WTC11 (cell line): ENCODE measurements at regions not wholly inside any gene's neighbourhood (a gene's known extent, or its start where the extent isn't known, plus 50 kb on each side); places are given as distances from the start of the nearest gene placed in this dataset.

Source experiments
- ATAC-seq: fragments of 200-7000 bp; cut with Tn5 transposase; 2 replicates; pipeline ENCODE4 v1.10.0; 2021; ENCODE audit warnings: mild to moderate bottlenecking, moderate library complexity
- CTCF ChIA-PET: fragments of 300-600 bp; sonication (Branson Sonifier 250); formaldehyde crosslinking; loops from one replicate; lab custom pipeline; 2021; ENCODE audit warnings: antibody characterized with exemption; lab: Charles Lee
- POLR2A ChIA-PET: fragments of 350-600 bp; sonication (Branson Sonifier 250); formaldehyde crosslinking; loops from one replicate; lab custom pipeline; 2021; ENCODE audit warnings: antibody characterized with exemption; lab: Charles Lee
- DNase-seq: peaks from one replicate; pipeline ENCODE4 v3.0.0; 2021; ENCODE audit warnings: low spot score
- H3K27ac Mint-ChIP-seq: 2 replicates; pipeline ENCODE4 v1.8.0; 2021; ENCODE audit warnings: mixed read lengths
- H3K27me3 Mint-ChIP-seq: 2 replicates; pipeline ENCODE4 v1.8.0; 2021; ENCODE audit warnings: low read depth, mild to moderate bottlenecking, moderate library complexity, mixed read lengths
- H3K36me3 Mint-ChIP-seq: 2 replicates; pipeline ENCODE4 v1.8.0; 2021; ENCODE audit warnings: mixed read lengths
- H3K4me1 Mint-ChIP-seq: 2 replicates; pipeline ENCODE4 v1.8.0; 2022; ENCODE audit warnings: mixed read lengths
- H3K4me3 Mint-ChIP-seq: 2 replicates; pipeline ENCODE4 v1.8.0; 2021; ENCODE audit warnings: mild to moderate bottlenecking, moderate library complexity, mixed read lengths
- H3K9me3 Mint-ChIP-seq: 2 replicates; pipeline ENCODE4 v1.8.0; 2021; ENCODE audit warnings: mixed read lengths
- FOXP1 ChIP-seq: sonication (generic); formaldehyde crosslinking; IDR thresholded peaks from 2 replicates; pipeline ENCODE4 v1.8.0; 2022; ENCODE audit warnings: missing genetic modification reagents, mild to moderate bottlenecking, moderate library complexity, borderline replicate concordance
- GRHL2 ChIP-seq: fragments of 250-450 bp; sonication (Bioruptor Pico); IDR thresholded peaks from 2 replicates; pipeline ENCODE4 v1.8.0; 2022; ENCODE audit warnings: mild to moderate bottlenecking, moderate library complexity; ENCODE audit not compliant: insufficient replicate concordance, severe bottlenecking
- GTF2I ChIP-seq: fragments of 250-450 bp; sonication (Bioruptor Pico); conservative IDR thresholded peaks from 2 replicates; pipeline ENCODE4 v1.4.0; 2021; ENCODE audit warnings: mild to moderate bottlenecking
- NFE2L1 ChIP-seq: sonication (generic); formaldehyde crosslinking; IDR thresholded peaks from 2 replicates; pipeline ENCODE4 v1.8.1; 2023; ENCODE audit warnings: missing genetic modification reagents
- NFYB ChIP-seq: sonication (generic); formaldehyde crosslinking; conservative IDR thresholded peaks from 2 replicates; pipeline ENCODE4 v1.8.0; 2022; ENCODE audit warnings: low read depth, missing genetic modification reagents
- SMAD4 ChIP-seq: sonication (generic); formaldehyde crosslinking; IDR thresholded peaks from 2 replicates; pipeline ENCODE4 v1.8.0; 2022; ENCODE audit warnings: mild to moderate bottlenecking, missing genetic modification reagents
- SOX15 ChIP-seq: fragments of 250-450 bp; sonication (Bioruptor Pico); IDR thresholded peaks from 2 replicates; pipeline ENCODE4 v1.9.0; 2021; ENCODE audit warnings: mild to moderate bottlenecking
- ZNF396 ChIP-seq: fragments of 250-450 bp; sonication (Bioruptor Pico); IDR thresholded peaks from 2 replicates; pipeline ENCODE4 v1.8.0; 2021; ENCODE audit warnings: mild to moderate bottlenecking, moderate library complexity, borderline replicate concordance
- ZNF671 ChIP-seq: fragments of 250-450 bp; sonication (Bioruptor Pico); IDR thresholded peaks from 2 replicates; pipeline ENCODE4 v1.8.0; 2021; ENCODE audit warnings: mild to moderate bottlenecking
- TF ChIP-seq, protein P1 (sequence below): fragments of 250-450 bp; sonication (Bioruptor Pico); conservative IDR thresholded peaks from 2 replicates; pipeline ENCODE4 v1.9.0; 2021; ENCODE audit warnings: mild to moderate bottlenecking
- TF ChIP-seq, protein P2 (sequence below): sonication (generic); formaldehyde crosslinking; IDR thresholded peaks from 2 replicates; pipeline ENCODE4 v1.8.1; 2023; ENCODE audit warnings: mild to moderate bottlenecking, missing genetic modification reagents
- TF ChIP-seq, protein P3 (sequence below): sonication (generic); formaldehyde crosslinking; IDR thresholded peaks from 2 replicates; pipeline ENCODE4 v1.8.1; 2023; ENCODE audit warnings: mild to moderate bottlenecking, missing genetic modification reagents, moderate library complexity
- TF ChIP-seq, protein P4 (sequence below): fragments of 250-450 bp; sonication (Bioruptor Pico); IDR thresholded peaks from 2 replicates; pipeline ENCODE4 v1.8.0; 2021; ENCODE audit warnings: mild to moderate bottlenecking
- TF ChIP-seq, protein P5 (sequence below): sonication (generic); formaldehyde crosslinking; IDR thresholded peaks from 2 replicates; pipeline ENCODE4 v1.8.1; 2022; ENCODE audit warnings: low read depth, missing genetic modification reagents, borderline replicate concordance
- TF ChIP-seq, protein P6 (sequence below): sonication (generic); formaldehyde crosslinking; IDR thresholded peaks from 2 replicates; pipeline ENCODE4 v1.8.1; 2022; ENCODE audit warnings: mild to moderate bottlenecking, missing genetic modification reagents, moderate library complexity, borderline replicate concordance
- TF ChIP-seq, protein P7 (sequence below): fragments of 250-450 bp; sonication (Bioruptor Pico); IDR thresholded peaks from 2 replicates; pipeline ENCODE4 v2.1.2; 2022; ENCODE audit warnings: mild to moderate bottlenecking, moderate library complexity
- TF ChIP-seq, protein P8 (sequence below): fragments of 250-450 bp; sonication (Bioruptor Pico); IDR thresholded peaks from 2 replicates; pipeline ENCODE4 v1.9.0; 2021; ENCODE audit warnings: mild to moderate bottlenecking
- TF ChIP-seq, protein P9 (sequence below): fragments of 250-450 bp; sonication (Bioruptor Pico); IDR thresholded peaks from 2 replicates; pipeline ENCODE4 v1.9.0; 2021; ENCODE audit warnings: mild to moderate bottlenecking, borderline replicate concordance

DNA sequence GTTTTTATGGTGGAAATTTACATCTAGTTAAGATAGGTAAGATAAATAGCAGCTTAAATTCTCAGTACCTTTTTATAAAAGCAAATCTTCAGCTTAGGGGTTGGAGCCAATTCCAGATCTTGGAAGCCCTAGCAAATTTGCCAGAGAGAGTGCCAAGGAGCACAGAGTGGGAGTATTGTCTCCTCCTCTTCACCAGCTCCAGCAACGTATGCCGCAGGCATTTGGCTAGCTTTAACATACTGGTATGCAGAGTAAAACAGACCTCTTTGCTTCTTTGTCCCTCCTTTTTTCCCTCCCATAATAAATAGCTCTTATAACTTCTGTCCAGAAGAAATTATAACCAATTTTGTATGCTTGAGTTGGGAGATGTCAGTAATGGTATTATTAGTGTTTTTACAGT lies 140.4 kb downstream of the DIPK2A start (continued):
- TF ChIP-seq, protein P1, sequence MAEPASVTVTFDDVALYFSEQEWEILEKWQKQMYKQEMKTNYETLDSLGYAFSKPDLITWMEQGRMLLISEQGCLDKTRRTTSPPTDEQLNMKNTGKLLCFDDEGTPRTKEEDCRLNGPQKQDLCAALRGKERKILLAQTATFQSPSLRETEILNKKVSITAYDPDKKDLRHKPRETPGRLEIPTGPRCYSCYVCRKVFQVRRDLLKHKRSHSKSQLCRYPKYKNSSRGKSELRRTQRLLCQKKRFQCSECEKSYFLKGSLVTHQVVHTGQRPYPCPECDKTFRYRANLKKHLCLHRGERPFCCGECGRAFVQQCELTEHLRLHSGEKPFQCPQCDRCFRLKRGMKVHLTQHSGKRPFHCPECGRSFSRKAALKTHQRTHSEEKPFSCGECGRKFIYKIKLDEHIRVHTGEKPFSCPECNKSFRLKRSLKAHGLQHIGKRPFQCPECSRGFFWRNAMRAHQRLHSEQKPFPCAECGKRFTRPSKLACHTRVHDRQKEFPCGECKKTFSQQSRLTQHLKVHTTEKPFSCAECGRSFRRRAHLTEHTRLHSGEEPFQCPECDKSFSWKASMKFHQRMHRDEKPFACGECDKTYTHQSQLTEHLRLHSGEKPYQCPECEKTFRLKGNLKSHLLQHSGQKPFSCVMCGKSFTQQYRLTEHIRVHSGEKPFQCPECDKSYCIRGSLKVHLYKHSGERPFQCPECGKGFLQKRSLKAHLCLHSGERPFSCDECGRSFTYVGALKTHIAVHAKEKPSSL (CRISPR knock-in tag): no peak
- no peak for TF ChIP-seq NFYB (CRISPR knock-in tag)

DNA sequence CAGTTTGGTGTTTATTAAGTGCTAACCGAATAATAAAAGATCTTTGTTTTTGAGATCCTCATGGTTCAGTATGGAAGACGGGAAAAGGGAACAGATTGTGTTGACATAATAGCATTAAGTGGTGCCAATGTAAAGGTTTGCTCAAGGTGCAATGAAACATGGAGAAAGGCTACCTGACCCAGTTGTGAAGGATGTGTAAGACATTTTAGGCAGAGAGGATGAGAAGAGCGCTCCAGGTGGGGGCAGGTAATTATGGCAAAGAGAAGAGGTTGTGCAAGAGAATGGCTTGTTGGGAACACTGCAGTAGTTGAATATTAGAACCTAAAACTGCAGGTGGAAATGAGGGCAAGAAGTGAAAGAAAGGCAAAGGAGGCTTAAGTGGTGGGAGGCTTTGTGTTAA lies 140.8 kb downstream of the DIPK2A start:
- ATAC-seq: peak; percentile 38; the same call in 1 of the 2 replicates
- no peaks in the 10 kb centered on the region for H3K36me3 Mint-ChIP-seq
- no peaks in the 10 kb centered on the region for H3K27me3 Mint-ChIP-seq
- no peaks in the 10 kb centered on the region for H3K9me3 Mint-ChIP-seq
- ChIA-PET CTCF (no interaction called here), POLR2A (no interaction called here)
- no peak overlapping the region for H3K4me3 Mint-ChIP-seq
- no peak for DNase-seq
- peaks cover 19% of the 10 kb centered on the region for H3K4me1 Mint-ChIP-seq
- H3K27ac Mint-ChIP-seq: no peak overlapping the region
- TF ChIP-seq, protein P2, sequence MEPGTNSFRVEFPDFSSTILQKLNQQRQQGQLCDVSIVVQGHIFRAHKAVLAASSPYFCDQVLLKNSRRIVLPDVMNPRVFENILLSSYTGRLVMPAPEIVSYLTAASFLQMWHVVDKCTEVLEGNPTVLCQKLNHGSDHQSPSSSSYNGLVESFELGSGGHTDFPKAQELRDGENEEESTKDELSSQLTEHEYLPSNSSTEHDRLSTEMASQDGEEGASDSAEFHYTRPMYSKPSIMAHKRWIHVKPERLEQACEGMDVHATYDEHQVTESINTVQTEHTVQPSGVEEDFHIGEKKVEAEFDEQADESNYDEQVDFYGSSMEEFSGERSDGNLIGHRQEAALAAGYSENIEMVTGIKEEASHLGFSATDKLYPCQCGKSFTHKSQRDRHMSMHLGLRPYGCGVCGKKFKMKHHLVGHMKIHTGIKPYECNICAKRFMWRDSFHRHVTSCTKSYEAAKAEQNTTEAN (CRISPR knock-in tag): no peak
- no peak for TF ChIP-seq ZNF671
- TF ChIP-seq SMAD4: no peak
- TF ChIP-seq, protein P3, sequence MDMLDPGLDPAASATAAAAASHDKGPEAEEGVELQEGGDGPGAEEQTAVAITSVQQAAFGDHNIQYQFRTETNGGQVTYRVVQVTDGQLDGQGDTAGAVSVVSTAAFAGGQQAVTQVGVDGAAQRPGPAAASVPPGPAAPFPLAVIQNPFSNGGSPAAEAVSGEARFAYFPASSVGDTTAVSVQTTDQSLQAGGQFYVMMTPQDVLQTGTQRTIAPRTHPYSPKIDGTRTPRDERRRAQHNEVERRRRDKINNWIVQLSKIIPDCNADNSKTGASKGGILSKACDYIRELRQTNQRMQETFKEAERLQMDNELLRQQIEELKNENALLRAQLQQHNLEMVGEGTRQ (CRISPR knock-in tag): no peak
- TF ChIP-seq, protein P4, sequence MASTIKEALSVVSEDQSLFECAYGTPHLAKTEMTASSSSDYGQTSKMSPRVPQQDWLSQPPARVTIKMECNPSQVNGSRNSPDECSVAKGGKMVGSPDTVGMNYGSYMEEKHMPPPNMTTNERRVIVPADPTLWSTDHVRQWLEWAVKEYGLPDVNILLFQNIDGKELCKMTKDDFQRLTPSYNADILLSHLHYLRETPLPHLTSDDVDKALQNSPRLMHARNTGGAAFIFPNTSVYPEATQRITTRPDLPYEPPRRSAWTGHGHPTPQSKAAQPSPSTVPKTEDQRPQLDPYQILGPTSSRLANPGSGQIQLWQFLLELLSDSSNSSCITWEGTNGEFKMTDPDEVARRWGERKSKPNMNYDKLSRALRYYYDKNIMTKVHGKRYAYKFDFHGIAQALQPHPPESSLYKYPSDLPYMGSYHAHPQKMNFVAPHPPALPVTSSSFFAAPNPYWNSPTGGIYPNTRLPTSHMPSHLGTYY (CRISPR knock-in tag): no peak
- TF ChIP-seq ZNF396: no peak
- TF ChIP-seq, protein P5, sequence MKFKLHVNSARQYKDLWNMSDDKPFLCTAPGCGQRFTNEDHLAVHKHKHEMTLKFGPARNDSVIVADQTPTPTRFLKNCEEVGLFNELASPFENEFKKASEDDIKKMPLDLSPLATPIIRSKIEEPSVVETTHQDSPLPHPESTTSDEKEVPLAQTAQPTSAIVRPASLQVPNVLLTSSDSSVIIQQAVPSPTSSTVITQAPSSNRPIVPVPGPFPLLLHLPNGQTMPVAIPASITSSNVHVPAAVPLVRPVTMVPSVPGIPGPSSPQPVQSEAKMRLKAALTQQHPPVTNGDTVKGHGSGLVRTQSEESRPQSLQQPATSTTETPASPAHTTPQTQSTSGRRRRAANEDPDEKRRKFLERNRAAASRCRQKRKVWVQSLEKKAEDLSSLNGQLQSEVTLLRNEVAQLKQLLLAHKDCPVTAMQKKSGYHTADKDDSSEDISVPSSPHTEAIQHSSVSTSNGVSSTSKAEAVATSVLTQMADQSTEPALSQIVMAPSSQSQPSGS (CRISPR knock-in tag): no peak
- TF ChIP-seq, protein P6, sequence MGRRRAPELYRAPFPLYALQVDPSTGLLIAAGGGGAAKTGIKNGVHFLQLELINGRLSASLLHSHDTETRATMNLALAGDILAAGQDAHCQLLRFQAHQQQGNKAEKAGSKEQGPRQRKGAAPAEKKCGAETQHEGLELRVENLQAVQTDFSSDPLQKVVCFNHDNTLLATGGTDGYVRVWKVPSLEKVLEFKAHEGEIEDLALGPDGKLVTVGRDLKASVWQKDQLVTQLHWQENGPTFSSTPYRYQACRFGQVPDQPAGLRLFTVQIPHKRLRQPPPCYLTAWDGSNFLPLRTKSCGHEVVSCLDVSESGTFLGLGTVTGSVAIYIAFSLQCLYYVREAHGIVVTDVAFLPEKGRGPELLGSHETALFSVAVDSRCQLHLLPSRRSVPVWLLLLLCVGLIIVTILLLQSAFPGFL (CRISPR knock-in tag): no peak
- TF ChIP-seq, protein P7, sequence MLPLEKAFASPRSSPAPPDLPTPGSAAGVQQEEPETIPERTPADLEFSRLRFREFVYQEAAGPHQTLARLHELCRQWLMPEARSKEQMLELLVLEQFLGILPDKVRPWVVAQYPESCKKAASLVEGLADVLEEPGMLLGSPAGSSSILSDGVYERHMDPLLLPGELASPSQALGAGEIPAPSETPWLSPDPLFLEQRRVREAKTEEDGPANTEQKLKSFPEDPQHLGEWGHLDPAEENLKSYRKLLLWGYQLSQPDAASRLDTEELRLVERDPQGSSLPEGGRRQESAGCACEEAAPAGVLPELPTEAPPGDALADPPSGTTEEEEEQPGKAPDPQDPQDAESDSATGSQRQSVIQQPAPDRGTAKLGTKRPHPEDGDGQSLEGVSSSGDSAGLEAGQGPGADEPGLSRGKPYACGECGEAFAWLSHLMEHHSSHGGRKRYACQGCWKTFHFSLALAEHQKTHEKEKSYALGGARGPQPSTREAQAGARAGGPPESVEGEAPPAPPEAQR (CRISPR knock-in tag): no peak
- TF ChIP-seq, protein P8, sequence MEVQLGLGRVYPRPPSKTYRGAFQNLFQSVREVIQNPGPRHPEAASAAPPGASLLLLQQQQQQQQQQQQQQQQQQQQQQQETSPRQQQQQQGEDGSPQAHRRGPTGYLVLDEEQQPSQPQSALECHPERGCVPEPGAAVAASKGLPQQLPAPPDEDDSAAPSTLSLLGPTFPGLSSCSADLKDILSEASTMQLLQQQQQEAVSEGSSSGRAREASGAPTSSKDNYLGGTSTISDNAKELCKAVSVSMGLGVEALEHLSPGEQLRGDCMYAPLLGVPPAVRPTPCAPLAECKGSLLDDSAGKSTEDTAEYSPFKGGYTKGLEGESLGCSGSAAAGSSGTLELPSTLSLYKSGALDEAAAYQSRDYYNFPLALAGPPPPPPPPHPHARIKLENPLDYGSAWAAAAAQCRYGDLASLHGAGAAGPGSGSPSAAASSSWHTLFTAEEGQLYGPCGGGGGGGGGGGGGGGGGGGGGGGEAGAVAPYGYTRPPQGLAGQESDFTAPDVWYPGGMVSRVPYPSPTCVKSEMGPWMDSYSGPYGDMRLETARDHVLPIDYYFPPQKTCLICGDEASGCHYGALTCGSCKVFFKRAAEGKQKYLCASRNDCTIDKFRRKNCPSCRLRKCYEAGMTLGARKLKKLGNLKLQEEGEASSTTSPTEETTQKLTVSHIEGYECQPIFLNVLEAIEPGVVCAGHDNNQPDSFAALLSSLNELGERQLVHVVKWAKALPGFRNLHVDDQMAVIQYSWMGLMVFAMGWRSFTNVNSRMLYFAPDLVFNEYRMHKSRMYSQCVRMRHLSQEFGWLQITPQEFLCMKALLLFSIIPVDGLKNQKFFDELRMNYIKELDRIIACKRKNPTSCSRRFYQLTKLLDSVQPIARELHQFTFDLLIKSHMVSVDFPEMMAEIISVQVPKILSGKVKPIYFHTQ (CRISPR knock-in tag): no peak
- TF ChIP-seq GRHL2: no peak
- TF ChIP-seq GTF2I (CRISPR knock-in tag): no peak
- no peak for TF ChIP-seq NFE2L1 (CRISPR knock-in tag)
- TF ChIP-seq SOX15: no peak
- no peak for TF ChIP-seq FOXP1 (CRISPR knock-in tag)
- TF ChIP-seq, protein P9, sequence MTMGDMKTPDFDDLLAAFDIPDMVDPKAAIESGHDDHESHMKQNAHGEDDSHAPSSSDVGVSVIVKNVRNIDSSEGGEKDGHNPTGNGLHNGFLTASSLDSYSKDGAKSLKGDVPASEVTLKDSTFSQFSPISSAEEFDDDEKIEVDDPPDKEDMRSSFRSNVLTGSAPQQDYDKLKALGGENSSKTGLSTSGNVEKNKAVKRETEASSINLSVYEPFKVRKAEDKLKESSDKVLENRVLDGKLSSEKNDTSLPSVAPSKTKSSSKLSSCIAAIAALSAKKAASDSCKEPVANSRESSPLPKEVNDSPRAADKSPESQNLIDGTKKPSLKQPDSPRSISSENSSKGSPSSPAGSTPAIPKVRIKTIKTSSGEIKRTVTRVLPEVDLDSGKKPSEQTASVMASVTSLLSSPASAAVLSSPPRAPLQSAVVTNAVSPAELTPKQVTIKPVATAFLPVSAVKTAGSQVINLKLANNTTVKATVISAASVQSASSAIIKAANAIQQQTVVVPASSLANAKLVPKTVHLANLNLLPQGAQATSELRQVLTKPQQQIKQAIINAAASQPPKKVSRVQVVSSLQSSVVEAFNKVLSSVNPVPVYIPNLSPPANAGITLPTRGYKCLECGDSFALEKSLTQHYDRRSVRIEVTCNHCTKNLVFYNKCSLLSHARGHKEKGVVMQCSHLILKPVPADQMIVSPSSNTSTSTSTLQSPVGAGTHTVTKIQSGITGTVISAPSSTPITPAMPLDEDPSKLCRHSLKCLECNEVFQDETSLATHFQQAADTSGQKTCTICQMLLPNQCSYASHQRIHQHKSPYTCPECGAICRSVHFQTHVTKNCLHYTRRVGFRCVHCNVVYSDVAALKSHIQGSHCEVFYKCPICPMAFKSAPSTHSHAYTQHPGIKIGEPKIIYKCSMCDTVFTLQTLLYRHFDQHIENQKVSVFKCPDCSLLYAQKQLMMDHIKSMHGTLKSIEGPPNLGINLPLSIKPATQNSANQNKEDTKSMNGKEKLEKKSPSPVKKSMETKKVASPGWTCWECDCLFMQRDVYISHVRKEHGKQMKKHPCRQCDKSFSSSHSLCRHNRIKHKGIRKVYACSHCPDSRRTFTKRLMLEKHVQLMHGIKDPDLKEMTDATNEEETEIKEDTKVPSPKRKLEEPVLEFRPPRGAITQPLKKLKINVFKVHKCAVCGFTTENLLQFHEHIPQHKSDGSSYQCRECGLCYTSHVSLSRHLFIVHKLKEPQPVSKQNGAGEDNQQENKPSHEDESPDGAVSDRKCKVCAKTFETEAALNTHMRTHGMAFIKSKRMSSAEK: no peak
